Coronary artery (tissue), 2 donors: ENCODE measurements at regions not wholly inside any gene's neighbourhood (a gene's known extent, or its start where the extent isn't known, plus 50 kb on each side); places are given as distances from the start of the nearest gene placed in this dataset.

Experiments
- DNase-seq: peaks from one replicate; pipeline ENCODE4 v3.0.0-alpha.2; 2017; ENCODE audit warnings: low spot score
- H3K27ac ChIP-seq, 2 donors: fragments of 200-600 bp; sonication (generic); one replicate each; pipeline ENCODE4 v1.5.1; 2016 to 2019
- H3K4me3 ChIP-seq: fragments of 200-600 bp; sonication (generic); 2 replicates; pipeline ENCODE4 v1.5.1; 2016; ENCODE audit warnings: mild to moderate bottlenecking, moderate library complexity
- TF ChIP-seq, protein P1 (sequence below): fragments of 200-600 bp; sonication (generic); IDR thresholded peaks from one replicate; pipeline ENCODE4 v1.5.1; 2019; ENCODE audit warnings: antibody characterized with exemption

DNA sequence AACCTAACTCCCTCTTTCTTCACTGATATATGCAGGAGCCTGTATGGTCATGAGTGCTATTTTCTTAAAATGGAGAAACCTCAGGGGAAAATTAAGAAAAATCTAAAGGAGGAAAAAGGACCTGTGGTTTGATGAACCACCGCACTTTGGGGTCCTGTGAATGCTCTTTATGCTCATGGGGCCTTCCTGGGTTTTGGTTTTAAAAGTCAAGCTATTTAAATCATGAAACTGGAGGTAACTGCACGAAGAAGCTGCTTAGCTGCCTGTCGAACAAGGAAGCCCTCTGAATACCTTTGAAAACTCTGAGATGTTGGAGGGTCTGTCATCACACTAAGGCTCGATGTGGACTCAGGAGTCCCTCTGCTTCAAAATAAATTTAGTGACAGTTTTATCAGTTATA, 564.5 kb upstream of the ADAMTS16 start:
- TF ChIP-seq, protein P1, sequence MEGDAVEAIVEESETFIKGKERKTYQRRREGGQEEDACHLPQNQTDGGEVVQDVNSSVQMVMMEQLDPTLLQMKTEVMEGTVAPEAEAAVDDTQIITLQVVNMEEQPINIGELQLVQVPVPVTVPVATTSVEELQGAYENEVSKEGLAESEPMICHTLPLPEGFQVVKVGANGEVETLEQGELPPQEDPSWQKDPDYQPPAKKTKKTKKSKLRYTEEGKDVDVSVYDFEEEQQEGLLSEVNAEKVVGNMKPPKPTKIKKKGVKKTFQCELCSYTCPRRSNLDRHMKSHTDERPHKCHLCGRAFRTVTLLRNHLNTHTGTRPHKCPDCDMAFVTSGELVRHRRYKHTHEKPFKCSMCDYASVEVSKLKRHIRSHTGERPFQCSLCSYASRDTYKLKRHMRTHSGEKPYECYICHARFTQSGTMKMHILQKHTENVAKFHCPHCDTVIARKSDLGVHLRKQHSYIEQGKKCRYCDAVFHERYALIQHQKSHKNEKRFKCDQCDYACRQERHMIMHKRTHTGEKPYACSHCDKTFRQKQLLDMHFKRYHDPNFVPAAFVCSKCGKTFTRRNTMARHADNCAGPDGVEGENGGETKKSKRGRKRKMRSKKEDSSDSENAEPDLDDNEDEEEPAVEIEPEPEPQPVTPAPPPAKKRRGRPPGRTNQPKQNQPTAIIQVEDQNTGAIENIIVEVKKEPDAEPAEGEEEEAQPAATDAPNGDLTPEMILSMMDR = no peak
- H3K4me3 ChIP-seq = no peak overlapping the region
- no peak for DNase-seq
- no peak overlapping the region for H3K27ac ChIP-seq

DNA sequence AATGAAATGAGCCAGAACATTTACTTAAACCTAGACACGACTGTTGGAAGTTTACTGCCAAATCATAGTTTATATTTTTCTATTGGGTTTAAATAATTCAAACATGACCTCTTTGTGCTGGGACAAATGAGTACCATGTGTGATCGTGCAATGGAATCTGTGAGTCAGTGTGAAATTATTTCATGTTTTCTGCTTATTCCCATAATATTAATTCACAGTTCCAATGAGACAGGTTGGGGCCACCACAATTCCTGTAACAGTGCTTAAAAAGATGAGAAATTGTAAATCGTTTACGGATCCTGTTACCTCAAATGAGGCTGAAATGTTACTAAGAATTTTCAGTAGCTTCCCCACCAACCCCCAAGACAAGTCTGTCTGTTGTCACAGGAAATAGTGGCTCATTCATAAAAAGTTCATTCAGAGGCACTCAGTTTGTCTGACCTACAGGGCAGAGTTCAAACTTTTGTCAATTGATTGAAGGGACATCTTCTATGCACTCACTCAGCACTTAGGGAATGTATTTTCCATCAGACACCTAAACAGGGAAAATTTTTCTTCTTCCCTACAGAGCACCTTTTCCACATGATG, 563.9 kb upstream of the ADAMTS16 start:
- Histone ChIP-seq H3K4me3 (no peak overlapping the region), H3K27ac (no peak overlapping the region)
- DNase-seq = no peak
- TF ChIP-seq, protein P1 = no peak

DNA sequence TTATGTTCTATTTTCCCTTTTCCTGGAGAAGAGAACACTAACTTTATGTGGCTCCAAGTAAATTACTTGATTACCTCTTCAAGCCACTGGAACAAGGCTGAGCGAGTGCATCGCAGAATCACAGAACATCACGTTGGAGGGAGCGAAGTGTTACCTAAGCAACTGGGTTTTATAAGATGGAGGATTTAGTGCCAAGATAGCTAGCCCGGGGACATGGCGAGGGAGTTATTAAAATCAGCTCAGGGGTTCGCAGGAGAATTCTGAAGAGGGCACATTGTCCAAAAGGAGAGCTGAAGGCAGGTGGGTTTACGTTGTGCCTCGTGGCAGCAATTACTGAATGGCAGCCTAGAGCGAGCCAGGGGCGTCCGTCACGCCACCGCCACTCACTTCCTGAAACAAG, 563.2 kb upstream of the ADAMTS16 start:
- no peak overlapping the region for H3K4me3 ChIP-seq
- no peak overlapping the region for H3K27ac ChIP-seq
- DNase-seq = no peak
- TF ChIP-seq, protein P1 = no peak

DNA sequence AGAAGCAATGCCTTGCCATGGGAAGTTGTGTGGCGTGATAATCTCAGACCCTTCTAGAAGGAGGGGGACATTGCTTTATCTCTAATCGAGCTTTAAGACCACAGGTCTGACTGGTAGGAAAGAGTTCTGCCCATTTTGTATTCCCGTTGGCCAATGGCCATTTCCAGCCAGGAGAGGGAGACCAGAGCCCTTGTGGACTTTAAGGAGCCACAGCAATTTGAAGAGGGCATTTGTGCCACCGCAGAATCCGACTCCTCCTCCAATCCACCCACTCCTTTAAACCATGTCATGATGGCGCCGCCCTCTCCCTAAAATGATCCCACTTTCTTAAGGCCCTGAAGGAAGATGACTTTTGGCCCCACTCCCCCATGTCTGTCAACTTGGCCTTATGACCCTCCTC, 560.5 kb upstream of the ADAMTS16 start:
- Histone ChIP-seq H3K27ac (no peak overlapping the region), H3K4me3 (no peak overlapping the region)
- DNase-seq = no peak
- TF ChIP-seq, protein P1 = no peak

DNA sequence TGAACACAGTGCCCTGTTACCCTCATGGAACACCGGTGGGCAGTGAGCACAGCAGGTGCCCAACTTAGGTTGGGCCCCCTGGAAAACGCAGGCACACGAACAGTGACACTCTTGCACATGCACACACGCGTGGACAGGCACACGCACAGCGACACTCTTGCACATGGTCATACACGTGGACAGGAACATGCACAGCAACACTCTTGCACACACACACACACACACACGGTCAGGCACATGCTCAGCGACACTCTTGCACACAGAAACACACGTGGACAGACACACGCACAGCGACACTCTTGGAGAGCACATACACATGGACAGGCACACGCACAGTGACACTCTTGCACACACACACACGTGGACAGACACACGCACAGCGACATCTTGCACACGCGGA, 559.4 kb upstream of the ADAMTS16 start:
- DNase-seq = no peak
- TF ChIP-seq, protein P1 = no peak
- no peak overlapping the region for H3K4me3 ChIP-seq
- no peak overlapping the region for H3K27ac ChIP-seq

DNA sequence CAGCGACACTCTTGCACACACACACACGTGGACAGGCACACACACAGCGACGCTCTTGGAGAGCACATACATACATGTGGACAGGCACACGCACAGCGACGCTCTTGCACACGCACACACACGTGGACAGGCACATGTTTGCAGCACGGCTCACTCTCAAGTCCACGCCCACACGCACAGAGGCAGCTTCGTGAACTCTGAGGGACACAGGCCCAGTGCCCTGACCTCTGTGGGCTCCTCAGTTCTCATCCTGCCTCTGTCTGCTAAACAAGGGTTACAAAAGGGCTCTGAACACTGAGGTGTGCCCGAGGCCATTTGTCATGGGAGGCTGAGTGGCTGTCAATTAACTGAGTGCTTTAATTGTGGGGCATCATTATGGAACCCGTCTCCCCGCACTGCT, 558.8 kb upstream of the ADAMTS16 start:
- Histone ChIP-seq H3K27ac (no peak overlapping the region), H3K4me3 (no peak overlapping the region)
- no peak for DNase-seq
- TF ChIP-seq, protein P1 = no peak

DNA sequence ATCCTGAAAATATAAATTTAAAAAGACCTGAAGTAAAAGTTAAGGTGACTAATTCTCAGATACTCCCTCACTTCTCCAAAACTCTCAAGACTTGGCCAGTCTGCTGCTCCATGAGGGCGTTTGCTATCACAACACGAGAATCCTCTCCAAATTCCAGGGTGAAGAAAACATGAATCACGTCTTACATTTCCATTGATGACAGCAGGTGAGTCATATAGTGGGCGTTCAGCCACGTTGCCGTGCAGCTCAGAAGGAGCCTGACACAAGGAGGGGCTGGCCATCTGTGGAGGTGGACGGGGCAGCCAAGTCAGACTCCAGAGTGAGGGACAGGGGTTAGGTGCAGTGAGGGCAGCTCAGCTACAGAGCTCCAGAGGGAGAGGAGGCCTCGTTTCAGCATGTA, 555.1 kb upstream of the ADAMTS16 start:
- H3K4me3 ChIP-seq = no peak overlapping the region
- no peak for DNase-seq
- TF ChIP-seq, protein P1 = no peak
- H3K27ac ChIP-seq = no peak overlapping the region
